Glutamatergic neuron (in vitro differentiated cells): ENCODE measurements at regions not wholly inside any gene's neighbourhood (a gene's known extent, or its start where the extent isn't known, plus 50 kb on each side); places are given as distances from the start of the nearest gene placed in this dataset.

Experiments used
- DNase-seq: peaks from one replicate; pipeline ENCODE4 v3.0.0; 2022
- H3K27ac Mint-ChIP-seq: one replicate; pipeline ENCODE4 v1.8.0; 2020; ENCODE audit warnings: mild to moderate bottlenecking, mixed read lengths, inconsistent platforms; ENCODE audit not compliant: unreplicated experiment
- H3K27me3 Mint-ChIP-seq: one replicate; pipeline ENCODE4 v1.8.0; 2020; ENCODE audit warnings: mild to moderate bottlenecking, moderate library complexity, mixed read lengths, inconsistent platforms; ENCODE audit not compliant: unreplicated experiment
- H3K36me3 Mint-ChIP-seq: one replicate; pipeline ENCODE4 v1.8.0; 2020; ENCODE audit warnings: mild to moderate bottlenecking, mixed read lengths, inconsistent platforms; ENCODE audit not compliant: unreplicated experiment
- H3K4me1 Mint-ChIP-seq: one replicate; pipeline ENCODE4 v1.8.0; 2020; ENCODE audit warnings: mild to moderate bottlenecking, low read depth, mixed read lengths, inconsistent platforms; ENCODE audit not compliant: unreplicated experiment
- H3K4me3 Mint-ChIP-seq: one replicate; pipeline ENCODE4 v1.8.0; 2020; ENCODE audit warnings: mild to moderate bottlenecking, mixed read lengths, inconsistent platforms; ENCODE audit not compliant: unreplicated experiment
- H3K9me3 Mint-ChIP-seq: one replicate; pipeline ENCODE4 v1.8.0; 2020; ENCODE audit warnings: mild to moderate bottlenecking, moderate library complexity, mixed read lengths, inconsistent platforms; ENCODE audit not compliant: unreplicated experiment
- CTCF ChIP-seq: fragments of 200-600 bp; sonication (generic); IDR thresholded peaks from one replicate; pipeline ENCODE4 v1.5.0; 2021; ENCODE audit not compliant: partially characterized antibody, unreplicated experiment

GRCh38 chr2:162974771-162975170 is 136.2 kb upstream of the KCNH7 start:
- no peaks in the 10 kb centered on the region for H3K27me3 Mint-ChIP-seq
- no peaks in the 10 kb centered on the region for H3K36me3 Mint-ChIP-seq
- H3K4me1 Mint-ChIP-seq = peaks cover 9% of the 10 kb centered on the region
- H3K27ac Mint-ChIP-seq = no peak overlapping the region
- no peak overlapping the region for H3K4me3 Mint-ChIP-seq
- no peak for TF ChIP-seq CTCF
- DNase-seq = no peak
- no peaks in the 10 kb centered on the region for H3K9me3 Mint-ChIP-seq

- no peak for DNase-seq
- H3K27me3 Mint-ChIP-seq = no peaks in the 10 kb centered on the region
- H3K27ac Mint-ChIP-seq = no peak overlapping the region
- H3K4me1 Mint-ChIP-seq = peaks cover 17% of the 10 kb centered on the region
- no peak overlapping the region for H3K4me3 Mint-ChIP-seq
- peaks cover 1% of the 10 kb centered on the region for H3K9me3 Mint-ChIP-seq
- H3K36me3 Mint-ChIP-seq = no peaks in the 10 kb centered on the region
- no peak for TF ChIP-seq CTCF
Observed at GRCh38 chr2:162972383-162972782, 133.8 kb upstream of the KCNH7 start.

- Mint-ChIP-seq H3K27ac (peak overlapping the region; percentile 24), H3K27me3 (no peaks in the 10 kb centered on the region), H3K9me3 (peaks cover 1% of the 10 kb centered on the region), H3K4me3 (no peak overlapping the region), H3K4me1 (peaks cover 20% of the 10 kb centered on the region), H3K36me3 (no peaks in the 10 kb centered on the region)
- TF ChIP-seq CTCF = no peak
- no peak for DNase-seq
Observed at GRCh38 chr2:162968306-162968705, 129.7 kb upstream of the KCNH7 start.

- no peak for TF ChIP-seq CTCF
- peaks cover 1% of the 10 kb centered on the region for H3K9me3 Mint-ChIP-seq
- H3K36me3 Mint-ChIP-seq = no peaks in the 10 kb centered on the region
- H3K27me3 Mint-ChIP-seq = no peaks in the 10 kb centered on the region
- H3K4me3 Mint-ChIP-seq = no peak overlapping the region
- H3K4me1 Mint-ChIP-seq = peaks cover 20% of the 10 kb centered on the region
- DNase-seq = no peak
- H3K27ac Mint-ChIP-seq = peak overlapping the region; percentile 50
Observed at GRCh38 chr2:162967811-162968210, 129.2 kb upstream of the KCNH7 start.

GRCh38 chr2:162967147-162967546 is 128.6 kb upstream of the KCNH7 start:
- Mint-ChIP-seq H3K9me3 (peaks cover 1% of the 10 kb centered on the region), H3K27me3 (no peaks in the 10 kb centered on the region), H3K27ac (peak overlapping the region; percentile 17), H3K4me1 (peaks cover 19% of the 10 kb centered on the region), H3K36me3 (no peaks in the 10 kb centered on the region), H3K4me3 (no peak overlapping the region)
- DNase-seq = no peak
- no peak for TF ChIP-seq CTCF
